K562 (cell line): ENCODE measurements at regions not wholly inside any gene's neighbourhood (a gene's known extent, or its start where the extent isn't known, plus 50 kb on each side); places are given as distances from the start of the nearest gene placed in this dataset.
A peak's percentile ranks its signal among the peaks of the same experiment; 100 is the strongest.

ENCODE experiments used
- ASH1L ChIP-seq: fragments of 450-650 bp; IDR thresholded peaks from 2 replicates; pipeline ENCODE4 v1.6.1; 2018; ENCODE audit warnings: borderline replicate concordance, mild to moderate bottlenecking, low read depth; ENCODE audit not compliant: partially characterized antibody
- BACH1 ChIP-seq: fragments of 200-800 bp; sonication (Bioruptor generic); IDR thresholded peaks from 2 replicates; pipeline ENCODE4 v1.6.1; 2016; ENCODE audit warnings: missing genetic modification characterization, missing compliant biosample characterization
- CBX1 ChIP-seq: sonication (generic); IDR thresholded peaks from 2 replicates; pipeline ENCODE4 v1.6.1; 2016; ENCODE audit warnings: antibody characterized with exemption, low read depth, mild to moderate bottlenecking
- CREM ChIP-seq: IDR thresholded peaks from 2 replicates; pipeline ENCODE4 v1.6.1; 2014; ENCODE audit warnings: antibody characterized with exemption, low read depth
- CXXC5 ChIP-seq: fragments of 250-450 bp; sonication (Bioruptor Pico); IDR thresholded peaks from 2 replicates; pipeline ENCODE4 v1.8.0; 2022; ENCODE audit warnings: inconsistent platforms, mild to moderate bottlenecking, moderate library complexity
- DPF2 ChIP-seq: fragments of 450-650 bp; IDR thresholded peaks from 2 replicates; pipeline ENCODE4 v1.6.1; 2016
- EP400 ChIP-seq: fragments of 450-650 bp; IDR thresholded peaks from 2 replicates; pipeline ENCODE4 v1.6.1; 2017; ENCODE audit warnings: antibody characterized with exemption, mild to moderate bottlenecking, moderate library complexity
- ETV5 ChIP-seq: sonication (generic); formaldehyde crosslinking; IDR thresholded peaks from 2 replicates; pipeline ENCODE4 v1.4.0; 2020; ENCODE audit warnings: low read depth, mild to moderate bottlenecking, missing genetic modification reagents
- GABPB1 ChIP-seq: sonication (generic); formaldehyde crosslinking; IDR thresholded peaks from 2 replicates; pipeline ENCODE4 v1.8.0; 2022; ENCODE audit warnings: mild to moderate bottlenecking, missing genetic modification reagents
- GATAD2B ChIP-seq: fragments of 450-650 bp; IDR thresholded peaks from 2 replicates; pipeline ENCODE4 v1.6.1; 2017; ENCODE audit warnings: mild to moderate bottlenecking, borderline replicate concordance
- HDAC2 ChIP-seq: fragments of 450-650 bp; IDR thresholded peaks from 2 replicates; pipeline ENCODE4 v1.6.1; 2016; ENCODE audit warnings: mild to moderate bottlenecking
- HSF4 ChIP-seq: fragments of 250-450 bp; sonication (Bioruptor Pico); IDR thresholded peaks from 2 replicates; pipeline ENCODE4 v2.1.2; 2022; ENCODE audit warnings: mild to moderate bottlenecking, moderate library complexity, borderline replicate concordance
- KAT7 ChIP-seq: sonication (generic); formaldehyde crosslinking; IDR thresholded peaks from 2 replicates; pipeline ENCODE4 v1.8.0; 2022; ENCODE audit warnings: missing genetic modification reagents, mild to moderate bottlenecking, borderline replicate concordance
- L3MBTL2 ChIP-seq: fragments of 450-650 bp; IDR thresholded peaks from 2 replicates; pipeline ENCODE4 v1.6.1; 2016; ENCODE audit warnings: mild to moderate bottlenecking, moderate library complexity
- MCM2 ChIP-seq: fragments of 450-650 bp; IDR thresholded peaks from 2 replicates; pipeline ENCODE4 v1.6.1; 2017; ENCODE audit warnings: low read depth, mild to moderate bottlenecking
- MEF2D ChIP-seq: conservative IDR thresholded peaks from 2 replicates; pipeline ENCODE4 v1.6.1; 2016; ENCODE audit warnings: low read depth, missing genetic modification characterization, missing compliant biosample characterization
- MTA1 ChIP-seq: fragments of 450-650 bp; IDR thresholded peaks from 2 replicates; pipeline ENCODE4 v1.6.1; 2017; ENCODE audit warnings: borderline replicate concordance
- NR2C1 ChIP-seq, 2 experiments: fragments of 450-650 bp; IDR thresholded peaks; 2 replicates each; pipeline ENCODE4 v1.6.1; 2017; ENCODE audit warnings: mild to moderate bottlenecking in 2 of 2, antibody characterized with exemption in 1 of 2, inconsistent platforms in 1 of 2, missing compliant biosample characterization in 1 of 2, missing genetic modification characterization in 1 of 2
- RNF2 ChIP-seq: sonication (generic); IDR thresholded peaks from 2 replicates; pipeline ENCODE4 v1.6.1; 2016
- STAT5A ChIP-seq: IDR thresholded peaks from 2 replicates; pipeline ENCODE4 v1.6.1; 2012; ENCODE audit warnings: low read length, inconsistent platforms, borderline replicate concordance
- TARDBP ChIP-seq: fragments of 450-650 bp; IDR thresholded peaks from 2 replicates; pipeline ENCODE4 v1.6.1; 2016
- WHSC1 ChIP-seq: IDR thresholded peaks from one replicate; pipeline ENCODE4 v1.6.1; 2012; ENCODE audit warnings: low read length, control low read depth, inconsistent platforms
- ZNF165 ChIP-seq: fragments of 250-450 bp; sonication (Bioruptor Pico); IDR thresholded peaks from 2 replicates; pipeline ENCODE4 v1.4.0; 2020; ENCODE audit warnings: borderline replicate concordance
- ZNF174 ChIP-seq: fragments of 250-450 bp; sonication (Bioruptor Pico); IDR thresholded peaks from 2 replicates; pipeline ENCODE4 v1.4.0; 2020; ENCODE audit warnings: mild to moderate bottlenecking
- ZNF41 ChIP-seq: fragments of 250-450 bp; sonication (Bioruptor Pico); conservative IDR thresholded peaks from 2 replicates; pipeline ENCODE4 v1.4.0; 2020; ENCODE audit warnings: mild to moderate bottlenecking
- TF ChIP-seq, protein P1 (sequence below): fragments of 450-650 bp; formaldehyde crosslinking; IDR thresholded peaks from 2 replicates; pipeline ENCODE4 v1.4.0; 2020; ENCODE audit warnings: mild to moderate bottlenecking
- TF ChIP-seq, protein P2 (sequence below): IDR thresholded peaks from 3 replicates; pipeline ENCODE4 v1.6.1; 2011; ENCODE audit warnings: borderline replicate concordance, mild to moderate bottlenecking, moderate library complexity; ENCODE audit not compliant: insufficient read length; ENCODE audit errors: extremely low read depth
- TF ChIP-seq, protein P3 (sequence below): fragments of 200-800 bp; sonication (Bioruptor generic); IDR thresholded peaks from 2 replicates; pipeline ENCODE4 v1.6.1; 2017; ENCODE audit warnings: missing genetic modification characterization, missing compliant biosample characterization
- TF ChIP-seq, protein P4 (sequence below): fragments of 250-450 bp; sonication (Bioruptor Pico); IDR thresholded peaks from 2 replicates; pipeline ENCODE4 v1.8.0; 2021; ENCODE audit warnings: moderate library complexity, mild to moderate bottlenecking, inconsistent platforms

DNA sequence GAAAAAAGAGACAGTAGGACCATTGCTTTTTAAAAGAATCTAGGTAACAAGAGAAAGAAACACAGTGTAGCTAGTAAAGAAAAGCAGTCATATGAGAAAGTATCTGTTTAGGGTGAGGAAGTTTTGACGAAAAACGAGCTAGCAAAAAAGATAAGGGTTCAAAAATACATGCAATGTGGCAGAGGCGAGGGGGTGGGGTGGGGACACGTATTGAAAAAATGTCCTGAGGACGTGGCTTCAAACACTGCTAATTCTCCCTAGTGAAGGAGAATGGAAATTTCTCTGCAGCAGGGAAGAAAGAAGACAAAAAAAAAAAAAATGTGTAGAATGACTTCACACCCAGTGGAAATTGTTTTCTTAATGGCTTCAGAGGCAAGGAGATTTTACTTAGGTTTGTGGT, 856.4 kb upstream of the INTU start (continued):
- TF ChIP-seq HDAC2 (no peak), MCM2 (no peak), L3MBTL2 (no peak), GABPB1 (CRISPR knock-in tag) (no peak), ETV5 (CRISPR knock-in tag) (no peak), RNF2 (no peak), ASH1L (no peak), EP400 (peak; percentile 68), DPF2 (no peak), BACH1 (tag) (no peak), MEF2D (tag) (no peak), TARDBP (no peak), MTA1 (no peak), HSF4 (CRISPR knock-in tag) (no peak), ZNF41 (CRISPR knock-in tag) (no peak), STAT5A (no peak), WHSC1 (no peak), CREM (peak; percentile 10; the same call in 1 of the 2 replicates), CXXC5 (0 out of 2 replicates have a peak, but pooled peaks have one; percentile 23), ZNF174 (CRISPR knock-in tag) (no peak), GATAD2B (no peak), NR2C1 (IDR thresholded peaks at IDR 0.05) (peak; percentile 19; the same call in 1 of the 2 replicates), NR2C1 (tag; IDR thresholded peaks at IDR 0.05) (no peak), ZNF165 (CRISPR knock-in tag) (no peak), CBX1 (no peak), KAT7 (no peak)
- TF ChIP-seq, protein P1, sequence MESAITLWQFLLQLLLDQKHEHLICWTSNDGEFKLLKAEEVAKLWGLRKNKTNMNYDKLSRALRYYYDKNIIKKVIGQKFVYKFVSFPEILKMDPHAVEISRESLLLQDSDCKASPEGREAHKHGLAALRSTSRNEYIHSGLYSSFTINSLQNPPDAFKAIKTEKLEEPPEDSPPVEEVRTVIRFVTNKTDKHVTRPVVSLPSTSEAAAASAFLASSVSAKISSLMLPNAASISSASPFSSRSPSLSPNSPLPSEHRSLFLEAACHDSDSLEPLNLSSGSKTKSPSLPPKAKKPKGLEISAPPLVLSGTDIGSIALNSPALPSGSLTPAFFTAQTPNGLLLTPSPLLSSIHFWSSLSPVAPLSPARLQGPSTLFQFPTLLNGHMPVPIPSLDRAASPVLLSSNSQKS, result no peak
- TF ChIP-seq, protein P2, sequence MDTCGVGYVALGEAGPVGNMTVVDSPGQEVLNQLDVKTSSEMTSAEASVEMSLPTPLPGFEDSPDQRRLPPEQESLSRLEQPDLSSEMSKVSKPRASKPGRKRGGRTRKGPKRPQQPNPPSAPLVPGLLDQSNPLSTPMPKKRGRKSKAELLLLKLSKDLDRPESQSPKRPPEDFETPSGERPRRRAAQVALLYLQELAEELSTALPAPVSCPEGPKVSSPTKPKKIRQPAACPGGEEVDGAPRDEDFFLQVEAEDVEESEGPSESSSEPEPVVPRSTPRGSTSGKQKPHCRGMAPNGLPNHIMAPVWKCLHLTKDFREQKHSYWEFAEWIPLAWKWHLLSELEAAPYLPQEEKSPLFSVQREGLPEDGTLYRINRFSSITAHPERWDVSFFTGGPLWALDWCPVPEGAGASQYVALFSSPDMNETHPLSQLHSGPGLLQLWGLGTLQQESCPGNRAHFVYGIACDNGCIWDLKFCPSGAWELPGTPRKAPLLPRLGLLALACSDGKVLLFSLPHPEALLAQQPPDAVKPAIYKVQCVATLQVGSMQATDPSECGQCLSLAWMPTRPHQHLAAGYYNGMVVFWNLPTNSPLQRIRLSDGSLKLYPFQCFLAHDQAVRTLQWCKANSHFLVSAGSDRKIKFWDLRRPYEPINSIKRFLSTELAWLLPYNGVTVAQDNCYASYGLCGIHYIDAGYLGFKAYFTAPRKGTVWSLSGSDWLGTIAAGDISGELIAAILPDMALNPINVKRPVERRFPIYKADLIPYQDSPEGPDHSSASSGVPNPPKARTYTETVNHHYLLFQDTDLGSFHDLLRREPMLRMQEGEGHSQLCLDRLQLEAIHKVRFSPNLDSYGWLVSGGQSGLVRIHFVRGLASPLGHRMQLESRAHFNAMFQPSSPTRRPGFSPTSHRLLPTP, result no peak
- TF ChIP-seq, protein P3, sequence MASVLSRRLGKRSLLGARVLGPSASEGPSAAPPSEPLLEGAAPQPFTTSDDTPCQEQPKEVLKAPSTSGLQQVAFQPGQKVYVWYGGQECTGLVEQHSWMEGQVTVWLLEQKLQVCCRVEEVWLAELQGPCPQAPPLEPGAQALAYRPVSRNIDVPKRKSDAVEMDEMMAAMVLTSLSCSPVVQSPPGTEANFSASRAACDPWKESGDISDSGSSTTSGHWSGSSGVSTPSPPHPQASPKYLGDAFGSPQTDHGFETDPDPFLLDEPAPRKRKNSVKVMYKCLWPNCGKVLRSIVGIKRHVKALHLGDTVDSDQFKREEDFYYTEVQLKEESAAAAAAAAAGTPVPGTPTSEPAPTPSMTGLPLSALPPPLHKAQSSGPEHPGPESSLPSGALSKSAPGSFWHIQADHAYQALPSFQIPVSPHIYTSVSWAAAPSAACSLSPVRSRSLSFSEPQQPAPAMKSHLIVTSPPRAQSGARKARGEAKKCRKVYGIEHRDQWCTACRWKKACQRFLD (CRISPR knock-in tag), result no peak
- TF ChIP-seq, protein P4, sequence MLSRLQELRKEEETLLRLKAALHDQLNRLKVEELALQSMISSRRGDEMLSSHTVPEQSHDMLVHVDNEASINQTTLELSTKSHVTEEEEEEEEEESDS, result no peak
